ENCODE measurements at regions not wholly inside any gene's neighbourhood (a gene's known extent, or its start where the extent isn't known, plus 50 kb on each side); places are given as distances from the start of the nearest gene placed in this dataset.
A peak's percentile ranks its signal among the peaks of the same experiment; 100 is the strongest.
"Not testable (repeated sequence)": the region's sequence is repeated elsewhere in the genome, so short reads cannot be mapped to it uniquely, and the experiment has no call there.

- Histone ChIP-seq H3K9me3 (ENCODE audit: insufficient read depth, low read depth, low read length) (no peaks in the 10 kb centered on the region), H3K4me2 (ENCODE audit: low read depth, low read length, poor library complexity, severe bottlenecking) (no peak overlapping the region), H3F3A (ENCODE audit: low read depth) (no peaks in the 10 kb centered on the region), H3K4me3 (ENCODE audit: low read length, poor library complexity, severe bottlenecking) (no peak overlapping the region), H2AFZ (ENCODE audit: low read length) (no peak overlapping the region), H3K36me3 (ENCODE audit: insufficient read depth, low read length) (no peaks in the 10 kb centered on the region), H3K9ac (ENCODE audit: low read depth, low read length, poor library complexity, severe bottlenecking) (no peak overlapping the region), H3K9me2 (replicated peaks; ENCODE audit: low read depth, low read length) (no peaks in the 10 kb centered on the region), H4K20me1 (ENCODE audit: insufficient read depth, low read length, poor library complexity, severe bottlenecking) (no peaks in the 10 kb centered on the region), H3K27me3 (ENCODE audit: insufficient read depth, low read length, poor library complexity, severe bottlenecking) (no peaks in the 10 kb centered on the region), H3K79me2 (ENCODE audit: insufficient read depth, low read length) (no peaks in the 10 kb centered on the region), H3K4me1 (ENCODE audit: insufficient read depth, low read length, poor library complexity, severe bottlenecking) (peaks cover 12% of the 10 kb centered on the region)
- TF ChIP-seq EZH2phosphoT487 (IDR thresholded peaks at IDR 0.05; ENCODE audit: borderline replicate concordance) (no peak), CTCF (conservative IDR thresholded peaks at IDR 0.05; ENCODE audit: low read length) (no peak)
Measured at GRCh38 chr10:33052915-33053810, 95.1 kb upstream of the ITGB1 start.

DNA sequence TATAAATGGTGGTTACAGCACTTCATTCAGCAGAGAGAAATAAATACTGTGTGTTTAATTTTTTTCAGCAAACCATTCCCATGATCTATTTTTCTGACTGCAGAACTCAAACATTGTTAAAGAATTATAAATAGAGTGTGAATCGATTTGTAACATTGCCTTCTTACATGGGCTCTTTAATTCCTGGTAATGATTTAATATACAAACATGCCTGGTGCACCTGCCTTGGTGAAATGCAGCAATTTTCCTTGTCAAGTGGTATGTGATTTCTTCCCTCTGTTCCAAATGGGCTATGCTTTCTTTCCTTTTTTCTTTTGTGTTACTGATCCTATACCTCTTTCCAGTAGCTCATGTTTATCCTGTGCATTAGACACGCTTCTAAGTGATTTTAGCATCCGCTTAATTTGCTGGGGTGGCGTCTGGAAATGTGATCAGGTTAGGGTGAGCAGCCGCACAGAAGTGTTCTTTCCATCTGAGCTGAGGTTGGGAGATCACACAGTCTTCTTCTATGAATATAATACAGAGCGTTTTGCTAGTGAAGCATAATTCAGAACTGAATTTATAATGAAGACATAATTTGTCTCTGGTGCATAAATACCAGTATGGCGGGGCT, 94.3 kb upstream of the ITGB1 start:
- H3K27me3 ChIP-seq (ENCODE audit: insufficient read depth, low read length, poor library complexity, severe bottlenecking) = no peaks in the 10 kb centered on the region
- no peak overlapping the region for H3K9ac ChIP-seq (ENCODE audit: low read depth, low read length, poor library complexity, severe bottlenecking)
- H3K4me1 ChIP-seq (ENCODE audit: insufficient read depth, low read length, poor library complexity, severe bottlenecking) = peaks cover 12% of the 10 kb centered on the region
- no peaks in the 10 kb centered on the region for H3F3A ChIP-seq (ENCODE audit: low read depth)
- no peak overlapping the region for H3K4me3 ChIP-seq (ENCODE audit: low read length, poor library complexity, severe bottlenecking)
- H3K36me3 ChIP-seq (ENCODE audit: insufficient read depth, low read length) = no peaks in the 10 kb centered on the region
- H3K79me2 ChIP-seq (ENCODE audit: insufficient read depth, low read length) = no peaks in the 10 kb centered on the region
- no peak for TF ChIP-seq EZH2phosphoT487 (IDR thresholded peaks at IDR 0.05; ENCODE audit: borderline replicate concordance)
- no peak for TF ChIP-seq CTCF (conservative IDR thresholded peaks at IDR 0.05; ENCODE audit: low read length)
- no peaks in the 10 kb centered on the region for H3K9me2 ChIP-seq (replicated peaks; ENCODE audit: low read depth, low read length)
- H2AFZ ChIP-seq (ENCODE audit: low read length) = no peak overlapping the region
- H4K20me1 ChIP-seq (ENCODE audit: insufficient read depth, low read length, poor library complexity, severe bottlenecking) = no peaks in the 10 kb centered on the region
- H3K9me3 ChIP-seq (ENCODE audit: insufficient read depth, low read depth, low read length) = no peaks in the 10 kb centered on the region
- no peak overlapping the region for H3K4me2 ChIP-seq (ENCODE audit: low read depth, low read length, poor library complexity, severe bottlenecking)

GRCh38 chr10:33049963-33050920, 92.2 kb upstream of the ITGB1 start:
- H4K20me1 ChIP-seq (ENCODE audit: insufficient read depth, low read length, poor library complexity, severe bottlenecking); H3K9me3 ChIP-seq (ENCODE audit: insufficient read depth, low read depth, low read length); H3K9me2 ChIP-seq (replicated peaks; ENCODE audit: low read depth, low read length); H3K27me3 ChIP-seq (ENCODE audit: insufficient read depth, low read length, poor library complexity, severe bottlenecking); H3K79me2 ChIP-seq (ENCODE audit: insufficient read depth, low read length); H3F3A ChIP-seq (ENCODE audit: low read depth); H3K36me3 ChIP-seq (ENCODE audit: insufficient read depth, low read length): not testable (repeated sequence)
- H3K4me1 ChIP-seq (ENCODE audit: insufficient read depth, low read length, poor library complexity, severe bottlenecking) = peaks cover 12% of the 10 kb centered on the region
- peak overlapping the region; percentile 59 for H3K9ac ChIP-seq (ENCODE audit: low read depth, low read length, poor library complexity, severe bottlenecking)
- H2AFZ ChIP-seq (ENCODE audit: low read length) = peak overlapping the region; percentile 89
- H3K4me2 ChIP-seq (ENCODE audit: low read depth, low read length, poor library complexity, severe bottlenecking) = peak overlapping the region; percentile 78
- peak overlapping the region; percentile 72 for H3K4me3 ChIP-seq (ENCODE audit: low read length, poor library complexity, severe bottlenecking)

All from Loucy (cell line).